PFSK-1 (cell line): ENCODE measurements at regions not wholly inside any gene's neighbourhood (a gene's known extent, or its start where the extent isn't known, plus 50 kb on each side); places are given as distances from the start of the nearest gene placed in this dataset.

ENCODE experiments used
- FOXP2 ChIP-seq: optimal IDR thresholded peaks from 2 replicates; pipeline ENCODE3; 2011; ENCODE audit warnings: borderline replicate concordance, control low read depth, inconsistent platforms; ENCODE audit not compliant: insufficient read depth; ENCODE audit errors: extremely low read length, extremely low read depth
- POLR2AphosphoS5 ChIP-seq: IDR thresholded peaks from 2 replicates; pipeline ENCODE4 v1.6.1; 2012; ENCODE audit warnings: low read depth, mild to moderate bottlenecking, control low read depth, low read length, moderate library complexity
- SIN3A ChIP-seq: IDR thresholded peaks from 2 replicates; pipeline ENCODE4 v1.6.1; 2012; ENCODE audit warnings: mild to moderate bottlenecking, low read length, moderate library complexity, borderline replicate concordance; ENCODE audit not compliant: insufficient read depth
- TAF1 ChIP-seq: IDR thresholded peaks from 2 replicates; pipeline ENCODE4 v1.6.1; 2012; ENCODE audit warnings: low read length, control low read depth, borderline replicate concordance; ENCODE audit not compliant: insufficient read depth
- TF ChIP-seq, protein P1 (sequence below), 2 experiments: IDR thresholded peaks; 2 replicates each; pipeline versions ENCODE4 v1.6.1 to v1.8.0; 2011 to 2012; ENCODE audit warnings: low read depth in 2 of 2, low read length in 2 of 2, control low read depth in 1 of 2, inconsistent platforms in 1 of 2, mild to moderate bottlenecking in 1 of 2, moderate library complexity in 1 of 2; ENCODE audit not compliant: insufficient read depth in 1 of 2

DNA sequence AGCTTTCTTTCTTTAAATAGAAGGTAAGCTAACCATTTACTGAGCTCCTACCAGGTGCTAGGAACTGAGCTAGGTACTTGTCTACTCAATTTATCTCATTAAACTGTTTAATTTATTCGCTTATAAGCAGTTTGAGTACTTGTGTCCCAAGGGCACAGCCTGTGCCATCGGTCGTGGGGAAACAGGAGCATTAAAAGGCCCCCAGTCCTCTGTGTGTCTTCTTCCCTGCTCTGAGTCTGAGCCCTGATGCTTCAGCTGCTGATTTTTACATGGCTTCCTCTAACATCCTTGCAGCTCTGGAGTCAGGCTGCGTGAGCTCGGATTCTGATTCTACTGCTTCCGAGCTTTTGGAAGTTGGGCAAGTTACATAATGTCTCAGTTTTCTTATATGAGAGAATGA is 239.5 kb downstream of the EDEM1 start:
- TF ChIP-seq FOXP2 (no peak), SIN3A (no peak), POLR2AphosphoS5 (no peak), TAF1 (no peak)

DNA sequence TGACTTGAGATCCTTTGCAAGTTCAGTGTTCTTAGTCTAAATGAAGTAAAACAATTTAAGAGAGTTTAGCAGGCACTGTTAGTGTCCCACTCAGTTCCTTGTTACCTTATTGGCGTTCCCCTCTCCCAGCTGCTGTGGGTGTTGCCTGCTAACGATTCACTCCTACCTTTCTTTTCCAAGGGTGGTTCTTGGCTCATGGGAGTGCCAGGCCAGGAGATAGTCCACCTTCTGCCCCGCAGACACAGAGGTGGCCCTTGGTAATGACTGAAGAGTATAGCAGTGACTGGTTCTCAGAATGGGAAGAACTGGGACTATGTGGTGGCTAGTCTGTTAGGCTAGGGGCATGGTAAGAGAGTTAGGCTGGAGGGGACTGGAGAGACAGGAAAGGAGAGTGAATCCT is 240.4 kb downstream of the EDEM1 start:
- TF ChIP-seq POLR2AphosphoS5 (no peak), FOXP2 (no peak), SIN3A (no peak), TAF1 (no peak)
- TF ChIP-seq, protein P1, sequence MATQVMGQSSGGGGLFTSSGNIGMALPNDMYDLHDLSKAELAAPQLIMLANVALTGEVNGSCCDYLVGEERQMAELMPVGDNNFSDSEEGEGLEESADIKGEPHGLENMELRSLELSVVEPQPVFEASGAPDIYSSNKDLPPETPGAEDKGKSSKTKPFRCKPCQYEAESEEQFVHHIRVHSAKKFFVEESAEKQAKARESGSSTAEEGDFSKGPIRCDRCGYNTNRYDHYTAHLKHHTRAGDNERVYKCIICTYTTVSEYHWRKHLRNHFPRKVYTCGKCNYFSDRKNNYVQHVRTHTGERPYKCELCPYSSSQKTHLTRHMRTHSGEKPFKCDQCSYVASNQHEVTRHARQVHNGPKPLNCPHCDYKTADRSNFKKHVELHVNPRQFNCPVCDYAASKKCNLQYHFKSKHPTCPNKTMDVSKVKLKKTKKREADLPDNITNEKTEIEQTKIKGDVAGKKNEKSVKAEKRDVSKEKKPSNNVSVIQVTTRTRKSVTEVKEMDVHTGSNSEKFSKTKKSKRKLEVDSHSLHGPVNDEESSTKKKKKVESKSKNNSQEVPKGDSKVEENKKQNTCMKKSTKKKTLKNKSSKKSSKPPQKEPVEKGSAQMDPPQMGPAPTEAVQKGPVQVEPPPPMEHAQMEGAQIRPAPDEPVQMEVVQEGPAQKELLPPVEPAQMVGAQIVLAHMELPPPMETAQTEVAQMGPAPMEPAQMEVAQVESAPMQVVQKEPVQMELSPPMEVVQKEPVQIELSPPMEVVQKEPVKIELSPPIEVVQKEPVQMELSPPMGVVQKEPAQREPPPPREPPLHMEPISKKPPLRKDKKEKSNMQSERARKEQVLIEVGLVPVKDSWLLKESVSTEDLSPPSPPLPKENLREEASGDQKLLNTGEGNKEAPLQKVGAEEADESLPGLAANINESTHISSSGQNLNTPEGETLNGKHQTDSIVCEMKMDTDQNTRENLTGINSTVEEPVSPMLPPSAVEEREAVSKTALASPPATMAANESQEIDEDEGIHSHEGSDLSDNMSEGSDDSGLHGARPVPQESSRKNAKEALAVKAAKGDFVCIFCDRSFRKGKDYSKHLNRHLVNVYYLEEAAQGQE (IDR thresholded peaks at IDR 0.05; ENCODE audit: insufficient read depth in 1 of 2, low read depth in 2 of 2, low read length in 2 of 2) = no peak

DNA sequence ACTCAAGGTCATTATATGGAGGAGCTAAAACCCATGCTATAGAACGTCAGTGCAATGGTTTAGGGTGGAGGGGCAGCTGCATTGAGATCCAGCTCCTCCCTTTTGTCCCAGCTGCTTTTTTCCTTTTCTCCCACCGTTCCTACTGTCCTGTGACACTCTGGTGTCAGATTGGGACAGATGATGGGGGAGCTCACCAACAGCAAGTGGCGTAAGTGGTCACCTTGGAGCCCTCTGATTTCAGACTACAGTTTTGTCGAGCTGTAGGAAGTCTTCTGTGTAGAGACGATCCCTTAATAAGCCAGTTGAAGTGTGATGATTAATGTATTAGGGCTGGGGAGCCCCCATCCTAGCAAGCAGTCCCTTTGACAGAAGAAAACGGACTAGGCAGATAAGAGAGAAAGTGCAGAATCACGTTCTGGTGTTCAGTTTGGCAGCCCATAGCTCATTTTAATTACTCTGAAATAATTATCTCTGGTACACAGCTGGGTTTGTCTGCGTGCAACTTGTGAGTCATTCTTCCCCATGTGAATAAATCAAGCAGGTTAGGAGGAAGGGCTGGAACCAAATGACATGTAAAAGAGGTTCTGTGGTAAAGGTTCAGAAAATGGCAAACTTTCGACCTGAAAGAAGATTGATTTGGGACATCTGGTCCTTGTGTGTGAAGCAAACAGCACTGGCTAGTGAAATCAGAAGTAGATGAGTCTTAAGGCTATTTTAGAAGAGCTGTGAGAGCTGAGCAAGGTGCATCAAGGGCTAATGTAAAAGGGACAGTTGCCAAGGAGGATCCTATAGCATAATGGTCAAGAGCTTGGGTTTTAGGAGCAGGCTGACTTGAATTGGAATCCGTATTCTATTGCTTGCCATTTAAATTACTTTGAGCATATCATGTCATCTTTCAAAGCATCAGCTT is 241.4 kb downstream of the EDEM1 start:
- no peak for TF ChIP-seq POLR2AphosphoS5
- no peak for TF ChIP-seq FOXP2
- TF ChIP-seq, protein P1 (IDR thresholded peaks at IDR 0.05; ENCODE audit: insufficient read depth in 1 of 2, low read depth in 2 of 2, low read length in 2 of 2) = no peak
- TF ChIP-seq SIN3A = no peak
- TF ChIP-seq TAF1 = no peak

GRCh38 chr3:5429517-5429890 is 242.0 kb downstream of the EDEM1 start:
- TF ChIP-seq POLR2AphosphoS5 (no peak), FOXP2 (no peak), TAF1 (no peak), SIN3A (no peak)
- TF ChIP-seq, protein P1 (IDR thresholded peaks at IDR 0.05; ENCODE audit: insufficient read depth in 1 of 2, low read depth in 2 of 2, low read length in 2 of 2) = no peak

- TF ChIP-seq TAF1 = no peak
- TF ChIP-seq POLR2AphosphoS5 = no peak
- TF ChIP-seq, protein P1 (IDR thresholded peaks at IDR 0.05; ENCODE audit: insufficient read depth in 1 of 2, low read depth in 2 of 2, low read length in 2 of 2) = no peak
- no peak for TF ChIP-seq SIN3A
- TF ChIP-seq FOXP2 = no peak
These were observed 243.2 kb downstream of the EDEM1 start for GRCh38 chr3:5430701-5431100.
